GM23338 (cell line): ENCODE measurements at regions not wholly inside any gene's neighbourhood (a gene's known extent, or its start where the extent isn't known, plus 50 kb on each side); places are given as distances from the start of the nearest gene placed in this dataset.

Source experiments
- ATAC-seq: fragments of 200-7000 bp; cut with Tn5 transposase; 3 replicates; pipeline ENCODE4 v1.9.1; 2020
- DNase-seq: peaks from one replicate; pipeline ENCODE4 v3.0.0-alpha.2; 2015; ENCODE audit warnings: low spot score
- H2AFZ ChIP-seq: fragments of 200-600 bp; sonication (generic); 2 replicates; pipeline ENCODE4 v1.8.0; 2016; ENCODE audit warnings: antibody characterized with exemption, mild to moderate bottlenecking, moderate library complexity
- H3F3A ChIP-seq: fragments of 200-600 bp; sonication (generic); replicated peaks from 2 replicates; pipeline ENCODE4 v1.8.0; 2017; ENCODE audit warnings: antibody characterized with exemption, mixed run types, low read depth
- H3K27ac ChIP-seq: fragments of 200-600 bp; sonication (generic); 2 replicates; pipeline ENCODE4 v1.6.1; 2016; ENCODE audit warnings: low read depth
- H3K27me3 ChIP-seq: fragments of 200-600 bp; sonication (generic); 2 replicates; pipeline ENCODE4 v1.8.0; 2016; ENCODE audit warnings: mild to moderate bottlenecking, mixed run types, moderate library complexity; ENCODE audit not compliant: insufficient read depth
- H3K36me3 ChIP-seq: fragments of 200-600 bp; sonication (generic); 2 replicates; pipeline ENCODE4 v1.8.0; 2016; ENCODE audit warnings: mild to moderate bottlenecking; ENCODE audit not compliant: insufficient read depth
- H3K4me1 ChIP-seq: fragments of 200-600 bp; sonication (generic); 2 replicates; pipeline ENCODE4 v1.8.0; 2016; ENCODE audit warnings: mild to moderate bottlenecking, moderate library complexity; ENCODE audit not compliant: insufficient read depth
- H3K4me2 ChIP-seq: fragments of 200-600 bp; sonication (generic); 2 replicates; pipeline ENCODE4 v1.7.1; 2017; ENCODE audit warnings: mixed run types
- H3K4me3 ChIP-seq: fragments of 200-600 bp; sonication (generic); 2 replicates; pipeline ENCODE4 v1.6.1; 2016; ENCODE audit warnings: mixed run types
- H3K79me2 ChIP-seq: fragments of 200-600 bp; sonication (generic); replicated peaks from 2 replicates; pipeline ENCODE4 v1.8.0; 2017; ENCODE audit warnings: mild to moderate bottlenecking; ENCODE audit not compliant: insufficient read depth
- H3K9me2 ChIP-seq: fragments of 200-600 bp; sonication (generic); 2 replicates; pipeline ENCODE4 v1.8.0; 2017; ENCODE audit not compliant: insufficient read depth
- H4K20me1 ChIP-seq: fragments of 200-600 bp; sonication (generic); replicated peaks from 2 replicates; pipeline ENCODE4 v1.8.0; 2017; ENCODE audit warnings: mild to moderate bottlenecking; ENCODE audit not compliant: insufficient read depth
- H3K27ac Mint-ChIP-seq: 2 replicates; pipeline ENCODE4 v1.8.0; 2020; ENCODE audit warnings: inconsistent platforms, mild to moderate bottlenecking, moderate library complexity, mixed read lengths
- H3K27me3 Mint-ChIP-seq: 3 replicates; pipeline ENCODE4 v1.8.0; 2022; ENCODE audit warnings: low read depth, mild to moderate bottlenecking, moderate library complexity, mixed read lengths, inconsistent platforms; ENCODE audit not compliant: insufficient read depth, poor library complexity
- H3K36me3 Mint-ChIP-seq: 3 replicates; pipeline ENCODE4 v1.8.0; 2021; ENCODE audit warnings: low read depth, mild to moderate bottlenecking, inconsistent platforms, moderate library complexity, mixed read lengths
- H3K4me1 Mint-ChIP-seq: 3 replicates; pipeline ENCODE4 v1.8.0; 2020; ENCODE audit warnings: mild to moderate bottlenecking, inconsistent platforms, mixed read lengths
- H3K4me3 Mint-ChIP-seq: 3 replicates; pipeline ENCODE4 v1.8.0; 2021; ENCODE audit warnings: moderate library complexity, mild to moderate bottlenecking, inconsistent platforms, mixed read lengths
- H3K9me3 Mint-ChIP-seq: 3 replicates; pipeline ENCODE4 v1.8.0; 2020; ENCODE audit warnings: moderate library complexity, mild to moderate bottlenecking, inconsistent platforms, mixed read lengths
- CREB1 ChIP-seq: fragments of 250-450 bp; sonication (Bioruptor Pico); IDR thresholded peaks from 2 replicates; pipeline ENCODE4 v1.5.0; 2020; ENCODE audit warnings: low read depth, mild to moderate bottlenecking, moderate library complexity
- CTCF ChIP-seq, 2 experiments: fragments of 200-600 bp in 1 of 2; sonication (generic) in 1 of 2; conservative IDR thresholded peaks; 2 replicates each; pipeline versions ENCODE4 v1.5.1 to v1.6.1; 2016 to 2017; ENCODE audit warnings: antibody characterized with exemption in 2 of 2, low read depth in 2 of 2, mild to moderate bottlenecking in 2 of 2, moderate library complexity in 1 of 2
- ETS1 ChIP-seq: IDR thresholded peaks from 2 replicates; pipeline ENCODE4 v1.6.1; 2016; ENCODE audit warnings: antibody characterized with exemption
- EZH2 ChIP-seq: fragments of 200-600 bp; sonication (generic); IDR thresholded peaks from one replicate; pipeline ENCODE4 v1.8.0; 2017; ENCODE audit warnings: antibody characterized with exemption, mild to moderate bottlenecking, low read depth; ENCODE audit not compliant: unreplicated experiment
- EZH2phosphoT487 ChIP-seq: fragments of 200-600 bp; sonication (generic); IDR thresholded peaks from one replicate; pipeline ENCODE4 v1.8.1; 2018; ENCODE audit warnings: antibody characterized with exemption; ENCODE audit not compliant: unreplicated experiment
- JUNB ChIP-seq: IDR thresholded peaks from one replicate; pipeline ENCODE4 v1.6.1; 2016; ENCODE audit warnings: antibody characterized with exemption; ENCODE audit not compliant: unreplicated experiment
- NANOG ChIP-seq: IDR thresholded peaks from 2 replicates; pipeline ENCODE4 v1.6.1; 2016; ENCODE audit warnings: antibody characterized with exemption, borderline replicate concordance
- POLR2AphosphoS5 ChIP-seq: IDR thresholded peaks from 2 replicates; pipeline ENCODE4 v1.6.1; 2016; ENCODE audit warnings: antibody characterized with exemption, low read depth
- REST ChIP-seq: IDR thresholded peaks from one replicate; pipeline ENCODE4 v1.6.1; 2018; ENCODE audit warnings: antibody characterized with exemption; ENCODE audit not compliant: unreplicated experiment
- STAT1 ChIP-seq: IDR thresholded peaks from one replicate; pipeline ENCODE4 v1.6.1; 2016; ENCODE audit warnings: antibody characterized with exemption; ENCODE audit not compliant: unreplicated experiment
- ZNF114 ChIP-seq: fragments of 250-450 bp; sonication (Bioruptor Pico); IDR thresholded peaks from 2 replicates; pipeline ENCODE4 v1.5.0; 2020; ENCODE audit warnings: mild to moderate bottlenecking, moderate library complexity
- ZNF331 ChIP-seq: fragments of 250-450 bp; sonication (Bioruptor Pico); IDR thresholded peaks from 2 replicates; pipeline ENCODE4 v1.5.0; 2020; ENCODE audit warnings: low read depth, mild to moderate bottlenecking, moderate library complexity

GRCh38 chr14:62439210-62439609 is 606.0 kb downstream of the KCNH5 start:
- H3K27me3 ChIP-seq = no peaks in the 10 kb centered on the region
- no peak for ATAC-seq
- H4K20me1 ChIP-seq = no peaks in the 10 kb centered on the region
- no peak overlapping the region for H3K4me2 ChIP-seq
- no peak overlapping the region for H2AFZ ChIP-seq
- no peaks in the 10 kb centered on the region for H3K79me2 ChIP-seq
- Mint-ChIP-seq H3K27ac (no peak overlapping the region), H3K36me3 (peaks cover 62% of the 10 kb centered on the region), H3K4me3 (no peak overlapping the region), H3K27me3 (no peaks in the 10 kb centered on the region), H3K4me1 (no peaks in the 10 kb centered on the region; the same call in 2 of the 3 replicates), H3K9me3 (peaks cover 65% of the 10 kb centered on the region)
- peaks cover 3% of the 10 kb centered on the region; the same call in 1 of the 2 replicates for H3K9me2 ChIP-seq
- H3K4me3 ChIP-seq = no peak overlapping the region
- H3F3A ChIP-seq = no peaks in the 10 kb centered on the region
- no peak overlapping the region for H3K27ac ChIP-seq
- no peak for DNase-seq
- H3K36me3 ChIP-seq = peaks cover 11% of the 10 kb centered on the region
- no peaks in the 10 kb centered on the region for H3K4me1 ChIP-seq
- TF ChIP-seq NANOG = no peak
- no peak for TF ChIP-seq JUNB
- no peak for TF ChIP-seq STAT1
- TF ChIP-seq CREB1 = no peak
- TF ChIP-seq EZH2phosphoT487 = no peak
- TF ChIP-seq POLR2AphosphoS5 = no peak
- no peak for TF ChIP-seq ETS1
- TF ChIP-seq ZNF114 = no peak
- no peak for TF ChIP-seq CTCF (conservative IDR thresholded peaks at IDR 0.05; ENCODE audit: low read depth in 2 of 2)
- no peak for TF ChIP-seq EZH2
- TF ChIP-seq ZNF331 (CRISPR knock-in tag) = no peak
- no peak for TF ChIP-seq REST
